WI38 (cell line): ENCODE measurements at regions not wholly inside any gene's neighbourhood (a gene's known extent, or its start where the extent isn't known, plus 50 kb on each side); places are given as distances from the start of the nearest gene placed in this dataset.

Source experiments
- H3K4me3 ChIP-seq: 2 replicates; pipeline ENCODE4 v1.5.1; 2011; ENCODE audit warnings: low read depth, mild to moderate bottlenecking, control low read depth, low read length
- TF ChIP-seq, protein P1 (sequence below): IDR thresholded peaks from 2 replicates; pipeline ENCODE4 v1.5.1; 2012; ENCODE audit warnings: low read depth, mild to moderate bottlenecking, control low read depth, low read length

DNA sequence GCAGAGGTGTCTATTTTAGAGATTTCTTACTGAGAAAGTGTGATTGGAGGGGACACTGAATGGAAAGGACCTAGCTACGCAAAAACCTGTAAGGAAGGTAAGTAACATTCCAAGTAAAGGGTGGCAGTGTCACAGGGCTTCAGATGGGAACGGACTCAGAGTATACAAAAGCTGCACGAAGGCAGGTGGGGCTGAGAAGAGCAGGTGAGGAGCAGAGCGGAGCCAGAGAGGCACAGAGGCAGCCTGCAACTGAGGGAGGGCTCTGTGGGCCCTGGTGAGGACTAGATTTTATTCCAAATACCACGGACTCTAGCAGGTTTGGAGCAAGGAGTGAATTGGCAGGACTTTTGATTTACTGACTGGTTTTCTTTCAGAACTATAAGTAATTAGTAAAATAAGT is 331.3 kb upstream of the PKDCC start:
- no peak overlapping the region for H3K4me3 ChIP-seq
- TF ChIP-seq, protein P1, sequence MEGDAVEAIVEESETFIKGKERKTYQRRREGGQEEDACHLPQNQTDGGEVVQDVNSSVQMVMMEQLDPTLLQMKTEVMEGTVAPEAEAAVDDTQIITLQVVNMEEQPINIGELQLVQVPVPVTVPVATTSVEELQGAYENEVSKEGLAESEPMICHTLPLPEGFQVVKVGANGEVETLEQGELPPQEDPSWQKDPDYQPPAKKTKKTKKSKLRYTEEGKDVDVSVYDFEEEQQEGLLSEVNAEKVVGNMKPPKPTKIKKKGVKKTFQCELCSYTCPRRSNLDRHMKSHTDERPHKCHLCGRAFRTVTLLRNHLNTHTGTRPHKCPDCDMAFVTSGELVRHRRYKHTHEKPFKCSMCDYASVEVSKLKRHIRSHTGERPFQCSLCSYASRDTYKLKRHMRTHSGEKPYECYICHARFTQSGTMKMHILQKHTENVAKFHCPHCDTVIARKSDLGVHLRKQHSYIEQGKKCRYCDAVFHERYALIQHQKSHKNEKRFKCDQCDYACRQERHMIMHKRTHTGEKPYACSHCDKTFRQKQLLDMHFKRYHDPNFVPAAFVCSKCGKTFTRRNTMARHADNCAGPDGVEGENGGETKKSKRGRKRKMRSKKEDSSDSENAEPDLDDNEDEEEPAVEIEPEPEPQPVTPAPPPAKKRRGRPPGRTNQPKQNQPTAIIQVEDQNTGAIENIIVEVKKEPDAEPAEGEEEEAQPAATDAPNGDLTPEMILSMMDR, result no peak

DNA sequence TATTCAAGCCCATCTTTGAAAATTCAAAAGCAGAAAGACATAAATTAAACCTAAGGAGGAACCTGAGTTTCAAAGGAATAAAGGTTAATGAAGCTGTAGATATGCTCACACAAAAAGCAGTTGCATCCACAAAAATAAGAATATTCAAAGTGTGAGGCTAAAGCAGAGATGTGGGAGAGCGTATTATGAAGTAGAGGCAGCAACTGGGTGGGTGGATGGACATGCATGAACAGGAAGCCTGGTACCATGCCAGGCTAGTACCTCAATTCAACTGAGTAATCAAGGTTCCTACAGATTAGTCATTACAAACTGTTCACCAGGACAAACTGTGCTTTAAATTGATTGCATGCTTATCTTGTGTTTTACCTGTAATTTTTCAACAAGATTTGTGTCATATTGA is 330.0 kb upstream of the PKDCC start:
- no peak overlapping the region for H3K4me3 ChIP-seq
- TF ChIP-seq, protein P1, result no peak

DNA sequence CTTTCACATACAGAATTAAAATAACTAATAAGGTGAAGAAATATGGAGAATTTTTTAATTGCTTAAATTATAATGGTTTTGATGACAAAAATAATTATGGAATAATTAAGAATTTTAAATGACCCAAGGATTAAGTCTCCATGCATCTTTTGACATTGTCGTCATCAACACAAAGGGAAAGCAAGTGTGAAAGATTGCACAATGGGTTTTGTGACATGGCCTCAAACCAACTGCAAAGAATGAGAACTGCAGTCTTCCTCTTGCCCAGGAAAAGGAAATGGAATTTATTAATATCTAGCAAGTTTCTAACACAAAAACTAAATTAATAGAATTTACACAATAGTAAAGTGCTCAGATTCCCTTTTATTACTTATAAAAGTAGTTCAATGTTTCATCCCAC is 329.1 kb upstream of the PKDCC start:
- TF ChIP-seq, protein P1, result no peak
- no peak overlapping the region for H3K4me3 ChIP-seq

DNA sequence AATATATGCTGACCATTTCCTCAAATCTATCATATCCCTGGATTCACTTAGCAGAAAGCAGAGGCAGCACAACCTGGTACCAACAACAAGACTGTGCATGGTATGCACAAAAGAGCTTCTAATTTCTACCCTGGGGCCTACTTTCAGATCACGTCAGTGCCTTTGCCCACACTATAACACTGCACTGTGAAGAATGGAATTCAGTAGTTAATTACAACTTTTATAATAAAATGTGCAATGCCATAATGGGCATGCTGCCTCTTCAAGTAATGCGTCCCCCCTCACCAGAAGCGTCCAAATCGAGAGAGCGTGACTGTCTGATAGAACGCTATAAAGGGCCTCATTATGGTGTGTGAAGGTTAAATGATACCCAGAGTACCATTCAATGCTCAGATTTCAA is 328.1 kb upstream of the PKDCC start:
- TF ChIP-seq, protein P1, result no peak
- no peak overlapping the region for H3K4me3 ChIP-seq

DNA sequence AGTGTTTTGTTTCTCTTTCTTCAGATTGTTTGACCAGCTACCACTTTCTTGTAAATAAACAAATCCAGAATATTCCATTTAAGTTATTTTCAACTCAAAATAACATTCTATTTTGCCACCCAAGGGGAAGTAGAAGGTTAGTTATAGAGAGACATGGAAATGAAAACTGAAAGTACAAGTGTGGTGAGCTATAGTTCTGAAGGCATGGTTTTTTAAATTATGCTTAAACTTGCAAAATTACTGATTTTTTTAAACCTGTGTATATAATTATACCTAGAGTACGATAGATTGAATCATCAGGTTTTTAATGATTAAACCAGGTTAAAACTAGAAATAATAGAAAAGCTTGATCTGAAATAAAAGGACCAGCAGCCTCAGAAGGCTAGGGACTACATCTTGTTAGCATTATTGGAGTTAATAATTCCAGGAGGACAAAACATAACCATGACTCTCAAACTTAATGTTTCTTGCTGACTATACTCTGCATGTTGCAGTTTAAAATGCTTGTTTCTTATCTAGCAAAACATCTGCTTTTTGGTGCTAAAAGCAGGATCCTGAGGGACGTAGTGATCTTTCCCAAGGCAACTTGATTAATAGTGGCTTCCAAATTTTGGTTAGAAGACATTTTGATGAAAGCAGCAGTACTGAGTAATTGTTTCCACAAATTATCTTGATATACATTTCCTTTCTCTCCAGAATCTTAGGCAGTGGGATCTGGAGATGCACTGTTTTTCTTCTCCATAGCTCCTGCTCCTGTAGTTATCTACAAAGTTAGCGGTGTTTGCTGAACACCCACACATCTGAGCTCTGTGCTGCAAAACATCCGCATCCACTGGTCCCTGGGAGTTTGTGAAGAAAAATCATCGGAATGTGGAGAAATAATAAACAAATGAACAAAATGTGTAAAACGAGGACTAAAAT is 327.2 kb upstream of the PKDCC start:
- peak overlapping the region; percentile 2; the same call in 1 of the 2 replicates for H3K4me3 ChIP-seq
- TF ChIP-seq, protein P1, result no peak

DNA sequence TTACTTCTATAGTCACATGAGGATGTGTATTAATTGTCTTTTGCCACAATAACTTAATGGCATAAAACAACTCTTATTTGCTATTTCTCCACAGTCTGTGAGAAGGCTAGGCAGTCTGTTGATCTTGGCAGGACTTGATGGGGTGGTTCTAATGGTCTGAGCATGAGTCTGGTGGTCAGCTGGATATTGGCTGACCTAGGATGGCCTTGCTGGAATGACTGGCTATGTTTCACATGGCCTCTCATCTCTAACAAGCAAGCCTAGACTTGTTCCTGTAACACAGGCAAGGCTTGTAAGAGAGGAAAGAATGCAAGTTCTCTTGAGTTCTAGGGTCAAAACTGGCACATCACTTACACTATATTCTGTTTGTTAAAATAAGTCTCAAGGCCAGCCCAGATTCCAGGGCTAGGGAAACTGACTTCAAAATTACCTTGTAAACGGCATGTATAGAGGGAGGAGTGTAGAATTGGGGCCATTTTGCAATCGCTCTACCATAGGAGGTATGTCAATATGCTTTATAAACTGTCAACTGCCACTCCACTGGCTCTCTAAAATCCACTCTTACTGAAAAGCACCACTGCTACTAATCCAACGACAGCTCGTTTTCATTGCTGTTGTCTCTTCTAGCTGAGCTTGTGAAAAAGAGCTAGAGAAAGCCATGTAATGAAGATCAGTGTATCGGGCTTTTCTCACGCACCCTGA is 325.0 kb upstream of the PKDCC start:
- no peak overlapping the region for H3K4me3 ChIP-seq
- TF ChIP-seq, protein P1, result no peak

DNA sequence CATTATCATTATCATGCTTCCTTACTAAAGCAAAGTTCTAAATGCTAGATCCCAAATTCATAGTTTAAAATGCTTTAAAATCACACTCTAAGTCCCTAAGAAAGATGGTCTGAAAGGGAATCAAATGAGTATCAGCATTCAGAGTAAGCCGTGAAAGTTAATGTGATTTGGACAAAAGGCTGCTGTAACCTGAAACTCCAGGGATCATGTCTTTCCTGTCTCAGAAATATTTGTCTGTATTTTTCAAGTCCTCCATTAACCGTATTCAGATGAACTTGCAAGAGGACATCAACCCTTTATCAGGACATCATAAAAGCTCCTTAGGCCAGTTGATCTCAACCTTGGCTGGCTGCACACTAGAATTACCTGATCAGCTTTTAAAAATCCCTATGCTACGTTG is 324.3 kb upstream of the PKDCC start:
- TF ChIP-seq, protein P1, result no peak
- no peak overlapping the region for H3K4me3 ChIP-seq
